Colonic mucosa (tissue), 4 donors: ENCODE measurements at regions not wholly inside any gene's neighbourhood (a gene's known extent, or its start where the extent isn't known, plus 50 kb on each side); places are given as distances from the start of the nearest gene placed in this dataset.

Source experiments
- DNase-seq: peaks from one replicate; pipeline ENCODE4 v3.0.0-alpha.2; 2020
- H3K27ac ChIP-seq: fragments of 200-600 bp; one replicate; pipeline ENCODE4 v1.8.0; 2021
- H3K27me3 ChIP-seq: fragments of 200-600 bp; one replicate; pipeline ENCODE4 v1.8.0; 2021
- H3K36me3 ChIP-seq: fragments of 200-600 bp; one replicate; pipeline ENCODE4 v1.8.0; 2021
- H3K4me1 ChIP-seq: fragments of 200-600 bp; one replicate; pipeline ENCODE4 v1.8.0; 2021; ENCODE audit warnings: mild to moderate bottlenecking
- H3K4me3 ChIP-seq: fragments of 200-600 bp; one replicate; pipeline ENCODE4 v1.8.0; 2021
- H3K9ac ChIP-seq, 2 donors: one replicate each; pipeline ENCODE4 v1.7.0; 2013; ENCODE audit warnings: control low read depth in 2 of 2, low read depth in 2 of 2, low read length in 2 of 2
- H3K9me3 ChIP-seq: fragments of 200-600 bp; one replicate; pipeline ENCODE4 v1.8.0; 2021
- intact Hi-C: fragments of 100-400 bp; cut with DNase I; formaldehyde crosslinking; loops from one replicate; pipeline ENCODE4 v1.14.1; 2022
- TF ChIP-seq, protein P1 (sequence below): fragments of 200-600 bp; IDR thresholded peaks from one replicate; pipeline ENCODE4 v1.8.0; 2022; ENCODE audit warnings: antibody characterized with exemption, mild to moderate bottlenecking
- donor health status: healthy.
- donor health status: DM: no; HTN: no; CAD: no.
- donor health status: DM: no; HTN: no; CAD: no.

GRCh38 chr13:37995092-37995491 is 125.5 kb upstream of the TRPC4 start:
- DNase-seq, result no peak
- intact Hi-C loops, result no loop called here

GRCh38 chr13:37986811-37987210 is 117.2 kb upstream of the TRPC4 start:
- Histone ChIP-seq H3K4me1 (no peaks in the 10 kb centered on the region), H3K27ac (no peak overlapping the region), H3K36me3 (no peaks in the 10 kb centered on the region), H3K27me3 (no peaks in the 10 kb centered on the region), H3K4me3 (no peak overlapping the region), H3K9me3 (no peaks in the 10 kb centered on the region), H3K9ac (no peak overlapping the region)
- intact Hi-C loops, result no loop called here
- TF ChIP-seq, protein P1, sequence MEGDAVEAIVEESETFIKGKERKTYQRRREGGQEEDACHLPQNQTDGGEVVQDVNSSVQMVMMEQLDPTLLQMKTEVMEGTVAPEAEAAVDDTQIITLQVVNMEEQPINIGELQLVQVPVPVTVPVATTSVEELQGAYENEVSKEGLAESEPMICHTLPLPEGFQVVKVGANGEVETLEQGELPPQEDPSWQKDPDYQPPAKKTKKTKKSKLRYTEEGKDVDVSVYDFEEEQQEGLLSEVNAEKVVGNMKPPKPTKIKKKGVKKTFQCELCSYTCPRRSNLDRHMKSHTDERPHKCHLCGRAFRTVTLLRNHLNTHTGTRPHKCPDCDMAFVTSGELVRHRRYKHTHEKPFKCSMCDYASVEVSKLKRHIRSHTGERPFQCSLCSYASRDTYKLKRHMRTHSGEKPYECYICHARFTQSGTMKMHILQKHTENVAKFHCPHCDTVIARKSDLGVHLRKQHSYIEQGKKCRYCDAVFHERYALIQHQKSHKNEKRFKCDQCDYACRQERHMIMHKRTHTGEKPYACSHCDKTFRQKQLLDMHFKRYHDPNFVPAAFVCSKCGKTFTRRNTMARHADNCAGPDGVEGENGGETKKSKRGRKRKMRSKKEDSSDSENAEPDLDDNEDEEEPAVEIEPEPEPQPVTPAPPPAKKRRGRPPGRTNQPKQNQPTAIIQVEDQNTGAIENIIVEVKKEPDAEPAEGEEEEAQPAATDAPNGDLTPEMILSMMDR, result no peak
- no peak for DNase-seq

More at GRCh38 chr13:37995092-37995491, 125.5 kb upstream of the TRPC4 start:
- no peak overlapping the region for H3K4me3 ChIP-seq
- no peak overlapping the region for H3K27ac ChIP-seq
- TF ChIP-seq, protein P1, result no peak
- H3K9ac ChIP-seq, result no peak overlapping the region
- no peaks in the 10 kb centered on the region for H3K36me3 ChIP-seq
- H3K4me1 ChIP-seq, result no peaks in the 10 kb centered on the region
- H3K27me3 ChIP-seq, result no peaks in the 10 kb centered on the region
- H3K9me3 ChIP-seq, result no peaks in the 10 kb centered on the region

- DNase-seq, result no peak
- no peaks in the 10 kb centered on the region for H3K36me3 ChIP-seq
- H3K4me3 ChIP-seq, result no peak overlapping the region
- TF ChIP-seq, protein P1, result no peak
- no peak overlapping the region for H3K9ac ChIP-seq
- no peaks in the 10 kb centered on the region for H3K27me3 ChIP-seq
- H3K9me3 ChIP-seq, result no peaks in the 10 kb centered on the region
- intact Hi-C loops, result no loop called here
- no peak overlapping the region for H3K27ac ChIP-seq
- H3K4me1 ChIP-seq, result no peaks in the 10 kb centered on the region
Observed at GRCh38 chr13:37985281-37985680, 115.7 kb upstream of the TRPC4 start.

- H3K4me1 ChIP-seq, result no peaks in the 10 kb centered on the region
Observed at GRCh38 chr13:37984357-37984756, 114.8 kb upstream of the TRPC4 start.

GRCh38 chr13:37981932-37982331 is 112.4 kb upstream of the TRPC4 start:
- H3K27ac ChIP-seq, result no peak overlapping the region
- no peak overlapping the region for H3K9ac ChIP-seq
- H3K4me3 ChIP-seq, result no peak overlapping the region
- H3K9me3 ChIP-seq, result no peaks in the 10 kb centered on the region
- TF ChIP-seq, protein P1, result no peak
- H3K27me3 ChIP-seq, result no peaks in the 10 kb centered on the region
- H3K36me3 ChIP-seq, result no peaks in the 10 kb centered on the region
- no peak for DNase-seq
- no peaks in the 10 kb centered on the region for H3K4me1 ChIP-seq
- intact Hi-C loops, result no loop called here

More at GRCh38 chr13:37984357-37984756, 114.8 kb upstream of the TRPC4 start:
- Histone ChIP-seq H3K9ac (no peak overlapping the region), H3K9me3 (no peaks in the 10 kb centered on the region), H3K4me3 (no peak overlapping the region), H3K27me3 (no peaks in the 10 kb centered on the region), H3K36me3 (no peaks in the 10 kb centered on the region), H3K27ac (no peak overlapping the region)
- no peak for DNase-seq
- TF ChIP-seq, protein P1, result no peak
- intact Hi-C loops, result no loop called here

GRCh38 chr13:37978680-37979079 is 109.1 kb upstream of the TRPC4 start:
- Histone ChIP-seq H3K4me1 (no peaks in the 10 kb centered on the region), H3K36me3 (no peaks in the 10 kb centered on the region), H3K9me3 (no peaks in the 10 kb centered on the region), H3K27ac (no peak overlapping the region), H3K9ac (no peak overlapping the region), H3K27me3 (no peaks in the 10 kb centered on the region), H3K4me3 (no peak overlapping the region)
- DNase-seq, result no peak
- TF ChIP-seq, protein P1, result no peak
- intact Hi-C loops, result no loop called here
